Natural killer cell (primary cell): ENCODE measurements at regions not wholly inside any gene's neighbourhood (a gene's known extent, or its start where the extent isn't known, plus 50 kb on each side); places are given as distances from the start of the nearest gene placed in this dataset.

ENCODE experiments used
- ATAC-seq, 3 donors: fragments of 150-1000 bp in 2 of 3; fragments of 200-7000 bp in 1 of 3; cut with Tn5 transposase; 1 replicate in 1 of 3; 2 replicates in 2 of 3; pipeline ENCODE4 v1.10.0; 2021; ENCODE audit warnings: mild to moderate bottlenecking in 2 of 3, moderate library complexity in 2 of 3
- DNase-seq, 2 donors: peaks; one replicate each; pipeline versions ENCODE4 v3.0.0 to v3.0.0-alpha.2; 2013 to 2021; ENCODE audit warnings: mixed read lengths in 1 of 2
- H3K27ac ChIP-seq: one replicate; pipeline ENCODE4 v1.5.1; 2013; ENCODE audit warnings: mild to moderate bottlenecking, low read length
- H3K27me3 ChIP-seq: one replicate; pipeline ENCODE4 v1.6.1; 2013; ENCODE audit warnings: low read length; ENCODE audit not compliant: control insufficient read depth, insufficient read depth
- H3K36me3 ChIP-seq: one replicate; pipeline ENCODE4 v1.6.1; 2013; ENCODE audit warnings: low read length; ENCODE audit not compliant: control insufficient read depth, insufficient read depth
- H3K4me1 ChIP-seq: one replicate; pipeline ENCODE4 v1.6.1; 2013; ENCODE audit warnings: low read length; ENCODE audit not compliant: control insufficient read depth, insufficient read depth
- H3K4me3 ChIP-seq: one replicate; pipeline ENCODE4 v1.5.1; 2013; ENCODE audit warnings: low read length
- H3K9me3 ChIP-seq: one replicate; pipeline ENCODE4 v1.6.1; 2013; ENCODE audit warnings: low read length; ENCODE audit not compliant: control insufficient read depth, insufficient read depth
- H3K27ac Mint-ChIP-seq, 2 donors: one replicate each; pipeline ENCODE4 v1.8.0; 2022; ENCODE audit warnings: mild to moderate bottlenecking in 2 of 2, mixed read lengths in 2 of 2, moderate library complexity in 1 of 2
- H3K27me3 Mint-ChIP-seq, 2 donors: one replicate each; pipeline ENCODE4 v1.8.0; 2022; ENCODE audit warnings: low read depth in 2 of 2, mixed read lengths in 2 of 2
- H3K36me3 Mint-ChIP-seq: one replicate; pipeline ENCODE4 v1.8.0; 2022; ENCODE audit warnings: mixed read lengths
- H3K4me1 Mint-ChIP-seq, 2 donors: one replicate each; pipeline ENCODE4 v1.8.0; 2022; ENCODE audit warnings: mixed read lengths in 2 of 2
- H3K4me3 Mint-ChIP-seq: one replicate; pipeline ENCODE4 v1.8.0; 2022; ENCODE audit warnings: mild to moderate bottlenecking, moderate library complexity, mixed read lengths
- H3K9me3 Mint-ChIP-seq, 2 donors: one replicate each; pipeline ENCODE4 v1.8.0; 2022; ENCODE audit warnings: mixed read lengths in 2 of 2
- CTCF ChIP-seq: fragments of 200-600 bp; IDR thresholded peaks from one replicate; pipeline ENCODE4 v1.8.0; 2022; ENCODE audit warnings: antibody characterized with exemption
- WGBS: methylation state at CpG from one replicate; pipeline ENCODE4 v1.1.7; 2013; ENCODE audit warnings: missing lambda C conversion rate; ENCODE audit not compliant: insufficient coverage; 5-methylcytosine and 5-hydroxymethylcytosine counted together
- intact Hi-C: fragments of 100-400 bp; cut with micrococcal nuclease; formaldehyde crosslinking; loops from one replicate; pipeline ENCODE4 v1.14.2; 2022

- 27% methylated on average over 4 of the region's 4 CpGs for WGBS
- Mint-ChIP-seq H3K9me3 (no peaks in the 10 kb centered on the region), H3K36me3 (peaks cover 18% of the 10 kb centered on the region), H3K27ac (peak overlapping the region; percentile 63 to 69), H3K4me3 (peak overlapping the region; percentile 71), H3K27me3 (no peaks in the 10 kb centered on the region), H3K4me1 (peaks cover 25 to 49% of the 10 kb centered on the region in 2 donors)
- DNase-seq (peak in 1 of 2 donors; percentile 14), ATAC-seq (peak; percentile 78 to 91 (median 87))
- Histone ChIP-seq H3K4me1 (peaks cover 12% of the 10 kb centered on the region), H3K27ac (peak overlapping the region; percentile 45), H3K36me3 (no peaks in the 10 kb centered on the region), H3K4me3 (no peak overlapping the region), H3K9me3 (no peaks in the 10 kb centered on the region), H3K27me3 (no peaks in the 10 kb centered on the region)
- TF ChIP-seq CTCF: no peak
- intact Hi-C loops: loop anchor here (10.0 kb wide), 1 partner anchor 113 kb away; no protein-coding TSS in a partner anchor
Measured at GRCh38 chr2:168371273-168372019, 84.6 kb upstream of the CERS6 start.

GRCh38 chr2:168373468-168373867, 82.6 kb upstream of the CERS6 start:
- ATAC-seq (no peak), DNase-seq (no peak)
- WGBS: no CpG with 5 or more reads among the region's 2 CpGs
- Histone ChIP-seq H3K9me3 (no peaks in the 10 kb centered on the region), H3K27me3 (no peaks in the 10 kb centered on the region), H3K4me1 (peaks cover 12% of the 10 kb centered on the region), H3K4me3 (no peak overlapping the region), H3K27ac (no peak overlapping the region), H3K36me3 (no peaks in the 10 kb centered on the region)
- intact Hi-C loops: loop anchor here (10.0 kb wide), 1 partner anchor 111 kb away; no protein-coding TSS in a partner anchor
- Mint-ChIP-seq H3K36me3 (peaks cover 18% of the 10 kb centered on the region), H3K4me3 (peak overlapping the region; percentile 2), H3K27ac (no peak overlapping the region), H3K27me3 (no peaks in the 10 kb centered on the region), H3K9me3 (no peaks in the 10 kb centered on the region), H3K4me1 (peaks cover 43 to 69% of the 10 kb centered on the region in 2 donors)
- no peak for TF ChIP-seq CTCF

- peaks cover 28% of the 10 kb centered on the region for H3K4me1 ChIP-seq
- H3K27ac ChIP-seq: no peak overlapping the region
- H3K9me3 Mint-ChIP-seq: no peaks in the 10 kb centered on the region
- peaks cover 53 to 80% of the 10 kb centered on the region in 2 donors for H3K4me1 Mint-ChIP-seq
- ATAC-seq (no peak), DNase-seq (no peak)
- H3K9me3 ChIP-seq: peaks cover 12% of the 10 kb centered on the region
- intact Hi-C loops: loop anchor here (10.0 kb wide), 1 partner anchor 110 kb away; no protein-coding TSS in a partner anchor
- H3K27ac Mint-ChIP-seq: no peak overlapping the region
- no peaks in the 10 kb centered on the region for H3K36me3 ChIP-seq
- H3K4me3 ChIP-seq: no peak overlapping the region
- peaks cover 18% of the 10 kb centered on the region for H3K36me3 Mint-ChIP-seq
- no peaks in the 10 kb centered on the region for H3K27me3 ChIP-seq
- H3K27me3 Mint-ChIP-seq: no peaks in the 10 kb centered on the region
- TF ChIP-seq CTCF: peak; percentile 14
- H3K4me3 Mint-ChIP-seq: no peak overlapping the region
Measured at GRCh38 chr2:168375195-168375798, 80.8 kb upstream of the CERS6 start.
